ENCODE measurements at regions not wholly inside any gene's neighbourhood (a gene's known extent, or its start where the extent isn't known, plus 50 kb on each side); places are given as distances from the start of the nearest gene placed in this dataset.

- Histone ChIP-seq H3K9me3 (ENCODE audit: control insufficient read depth, low read depth, low read length) (peaks cover 7% of the 10 kb centered on the region), H3K27me3 (ENCODE audit: control insufficient read depth, insufficient read depth, low read length) (no peaks in the 10 kb centered on the region), H3K4me3 (ENCODE audit: low read length) (no peak overlapping the region), H3K36me3 (ENCODE audit: control insufficient read depth, insufficient read depth, low read length) (no peaks in the 10 kb centered on the region), H3K4me1 (ENCODE audit: control insufficient read depth, insufficient read depth, low read length) (no peaks in the 10 kb centered on the region), H3K27ac (ENCODE audit: low read length) (no peak overlapping the region)
- WGBS (ENCODE audit: insufficient coverage, low lambda C conversion rate) = 100% methylated on average over 4 of the region's 5 CpGs
- DNase-seq = no peak
Measured at GRCh38 chr1:238681021-238681420, 705.3 kb upstream of the CHRM3 start.

- Histone ChIP-seq H3K9me3 (ENCODE audit: control insufficient read depth, low read depth, low read length) (no peaks in the 10 kb centered on the region), H3K27me3 (ENCODE audit: control insufficient read depth, insufficient read depth, low read length) (no peaks in the 10 kb centered on the region), H3K36me3 (ENCODE audit: control insufficient read depth, insufficient read depth, low read length) (no peaks in the 10 kb centered on the region), H3K4me1 (ENCODE audit: control insufficient read depth, insufficient read depth, low read length) (no peaks in the 10 kb centered on the region), H3K27ac (ENCODE audit: low read length) (no peak overlapping the region), H3K4me3 (ENCODE audit: low read length) (no peak overlapping the region)
- 89% methylated on average over 3 of the region's 4 CpGs for WGBS (ENCODE audit: insufficient coverage, low lambda C conversion rate)
- no peak for DNase-seq
Measured at GRCh38 chr1:238677567-238677966, 708.8 kb upstream of the CHRM3 start.

- Histone ChIP-seq H3K4me3 (ENCODE audit: low read length) (no peak overlapping the region), H3K9me3 (ENCODE audit: control insufficient read depth, low read depth, low read length) (no peaks in the 10 kb centered on the region), H3K36me3 (ENCODE audit: control insufficient read depth, insufficient read depth, low read length) (no peaks in the 10 kb centered on the region), H3K4me1 (ENCODE audit: control insufficient read depth, insufficient read depth, low read length) (no peaks in the 10 kb centered on the region), H3K27ac (ENCODE audit: low read length) (no peak overlapping the region), H3K27me3 (ENCODE audit: control insufficient read depth, insufficient read depth, low read length) (no peaks in the 10 kb centered on the region)
- no CpG with 5 or more reads among the region's 1 CpG for WGBS (ENCODE audit: insufficient coverage, low lambda C conversion rate)
- no peak for DNase-seq
Measured at GRCh38 chr1:238675221-238675620, 711.1 kb upstream of the CHRM3 start.

GRCh38 chr1:238674316-238674715 lies 712.1 kb upstream of the CHRM3 start:
- WGBS (ENCODE audit: insufficient coverage, low lambda C conversion rate) = no CpG with 5 or more reads among the region's 1 CpG
- no peaks in the 10 kb centered on the region for H3K9me3 ChIP-seq (ENCODE audit: control insufficient read depth, low read depth, low read length)
- DNase-seq = no peak
- H3K4me3 ChIP-seq (ENCODE audit: low read length) = no peak overlapping the region
- no peaks in the 10 kb centered on the region for H3K27me3 ChIP-seq (ENCODE audit: control insufficient read depth, insufficient read depth, low read length)
- no peaks in the 10 kb centered on the region for H3K4me1 ChIP-seq (ENCODE audit: control insufficient read depth, insufficient read depth, low read length)
- no peaks in the 10 kb centered on the region for H3K36me3 ChIP-seq (ENCODE audit: control insufficient read depth, insufficient read depth, low read length)
- no peak overlapping the region for H3K27ac ChIP-seq (ENCODE audit: low read length)

- no peaks in the 10 kb centered on the region for H3K9me3 ChIP-seq (ENCODE audit: control insufficient read depth, low read depth, low read length)
- H3K4me1 ChIP-seq (ENCODE audit: control insufficient read depth, insufficient read depth, low read length) = no peaks in the 10 kb centered on the region
- no peak overlapping the region for H3K27ac ChIP-seq (ENCODE audit: low read length)
- no peaks in the 10 kb centered on the region for H3K36me3 ChIP-seq (ENCODE audit: control insufficient read depth, insufficient read depth, low read length)
- H3K27me3 ChIP-seq (ENCODE audit: control insufficient read depth, insufficient read depth, low read length) = no peaks in the 10 kb centered on the region
- DNase-seq = no peak
- H3K4me3 ChIP-seq (ENCODE audit: low read length) = no peak overlapping the region
- 100% methylated on average over 2 of the region's 3 CpGs for WGBS (ENCODE audit: insufficient coverage, low lambda C conversion rate)
Measured at GRCh38 chr1:238673561-238673960, 712.8 kb upstream of the CHRM3 start.

- 76% methylated on average over 3 of the region's 3 CpGs for WGBS (ENCODE audit: insufficient coverage, low lambda C conversion rate)
- DNase-seq = no peak
- Histone ChIP-seq H3K27ac (ENCODE audit: low read length) (no peak overlapping the region), H3K27me3 (ENCODE audit: control insufficient read depth, insufficient read depth, low read length) (no peaks in the 10 kb centered on the region), H3K36me3 (ENCODE audit: control insufficient read depth, insufficient read depth, low read length) (no peaks in the 10 kb centered on the region), H3K4me3 (ENCODE audit: low read length) (no peak overlapping the region), H3K9me3 (ENCODE audit: control insufficient read depth, low read depth, low read length) (no peaks in the 10 kb centered on the region), H3K4me1 (ENCODE audit: control insufficient read depth, insufficient read depth, low read length) (no peaks in the 10 kb centered on the region)
Measured at GRCh38 chr1:238672806-238673205, 713.6 kb upstream of the CHRM3 start.

- 20% methylated on average over 1 of the region's 4 CpGs for WGBS (ENCODE audit: insufficient coverage, low lambda C conversion rate)
- no peak for DNase-seq
- Histone ChIP-seq H3K27ac (ENCODE audit: low read length) (no peak overlapping the region), H3K9me3 (ENCODE audit: control insufficient read depth, low read depth, low read length) (no peaks in the 10 kb centered on the region), H3K4me3 (ENCODE audit: low read length) (no peak overlapping the region), H3K36me3 (ENCODE audit: control insufficient read depth, insufficient read depth, low read length) (no peaks in the 10 kb centered on the region), H3K27me3 (ENCODE audit: control insufficient read depth, insufficient read depth, low read length) (no peaks in the 10 kb centered on the region), H3K4me1 (ENCODE audit: control insufficient read depth, insufficient read depth, low read length) (no peaks in the 10 kb centered on the region)
Measured at GRCh38 chr1:238672262-238672661, 714.1 kb upstream of the CHRM3 start.

GRCh38 chr1:238664139-238664538 lies 722.2 kb upstream of the CHRM3 start:
- H3K27ac ChIP-seq (ENCODE audit: low read length) = no peak overlapping the region
- 100% methylated on average over 1 of the region's 2 CpGs for whole genome bisulfite sequencing (ENCODE audit: insufficient coverage, low lambda C conversion rate)

GRCh38 chr1:238660849-238661248 lies 725.5 kb upstream of the CHRM3 start:
- 100% methylated on average over 1 of the region's 1 CpG for WGBS (ENCODE audit: insufficient coverage, low lambda C conversion rate)
- no peaks in the 10 kb centered on the region for H3K36me3 ChIP-seq (ENCODE audit: control insufficient read depth, insufficient read depth, low read length)
- H3K4me3 ChIP-seq (ENCODE audit: low read length) = no peak overlapping the region
- H3K4me1 ChIP-seq (ENCODE audit: control insufficient read depth, insufficient read depth, low read length) = no peaks in the 10 kb centered on the region
- no peaks in the 10 kb centered on the region for H3K27me3 ChIP-seq (ENCODE audit: control insufficient read depth, insufficient read depth, low read length)
- no peak overlapping the region for H3K27ac ChIP-seq (ENCODE audit: low read length)
- no peaks in the 10 kb centered on the region for H3K9me3 ChIP-seq (ENCODE audit: control insufficient read depth, low read depth, low read length)
- DNase-seq = no peak

More at GRCh38 chr1:238664139-238664538, 722.2 kb upstream of the CHRM3 start:
- DNase-seq = no peak
- no peaks in the 10 kb centered on the region for H3K27me3 ChIP-seq (ENCODE audit: control insufficient read depth, insufficient read depth, low read length)
- no peaks in the 10 kb centered on the region for H3K4me1 ChIP-seq (ENCODE audit: control insufficient read depth, insufficient read depth, low read length)
- no peaks in the 10 kb centered on the region for H3K9me3 ChIP-seq (ENCODE audit: control insufficient read depth, low read depth, low read length)
- H3K4me3 ChIP-seq (ENCODE audit: low read length) = no peak overlapping the region
- no peaks in the 10 kb centered on the region for H3K36me3 ChIP-seq (ENCODE audit: control insufficient read depth, insufficient read depth, low read length)

- Histone ChIP-seq H3K4me3 (ENCODE audit: low read length) (no peak overlapping the region), H3K27me3 (ENCODE audit: control insufficient read depth, insufficient read depth, low read length) (no peaks in the 10 kb centered on the region), H3K27ac (ENCODE audit: low read length) (no peak overlapping the region), H3K9me3 (ENCODE audit: control insufficient read depth, low read depth, low read length) (no peaks in the 10 kb centered on the region), H3K36me3 (ENCODE audit: control insufficient read depth, insufficient read depth, low read length) (no peaks in the 10 kb centered on the region), H3K4me1 (ENCODE audit: control insufficient read depth, insufficient read depth, low read length) (no peaks in the 10 kb centered on the region)
- DNase-seq = no peak
- no CpG with 5 or more reads among the region's 1 CpG for WGBS (ENCODE audit: insufficient coverage, low lambda C conversion rate)
Measured at GRCh38 chr1:238658763-238659162, 727.6 kb upstream of the CHRM3 start.

- Histone ChIP-seq H3K36me3 (ENCODE audit: control insufficient read depth, insufficient read depth, low read length) (no peaks in the 10 kb centered on the region), H3K27me3 (ENCODE audit: control insufficient read depth, insufficient read depth, low read length) (no peaks in the 10 kb centered on the region), H3K27ac (ENCODE audit: low read length) (no peak overlapping the region), H3K4me1 (ENCODE audit: control insufficient read depth, insufficient read depth, low read length) (no peaks in the 10 kb centered on the region), H3K9me3 (ENCODE audit: control insufficient read depth, low read depth, low read length) (no peaks in the 10 kb centered on the region), H3K4me3 (ENCODE audit: low read length) (no peak overlapping the region)
- 91% methylated on average over 4 of the region's 4 CpGs for WGBS (ENCODE audit: insufficient coverage, low lambda C conversion rate)
- no peak for DNase-seq
Measured at GRCh38 chr1:238653693-238654321, 732.6 kb upstream of the CHRM3 start.
